SK-N-SH treated with all-trans-retinoic acid at 6 μM for 48 hours (cell line): ENCODE measurements at regions not wholly inside any gene's neighbourhood (a gene's known extent, or its start where the extent isn't known, plus 50 kb on each side); places are given as distances from the start of the nearest gene placed in this dataset.

Experiments used
- ZNF8 ChIP-seq: fragments of 450-650 bp; formaldehyde crosslinking; IDR thresholded peaks from 2 replicates; pipeline ENCODE4 v1.5.0; 2020; ENCODE audit warnings: mild to moderate bottlenecking, moderate library complexity
- TF ChIP-seq, protein P1 (sequence below): fragments of 250-450 bp; sonication (Bioruptor Pico); IDR thresholded peaks from 2 replicates; pipeline ENCODE4 v1.8.0; 2020; ENCODE audit warnings: mild to moderate bottlenecking, moderate library complexity, borderline replicate concordance

DNA sequence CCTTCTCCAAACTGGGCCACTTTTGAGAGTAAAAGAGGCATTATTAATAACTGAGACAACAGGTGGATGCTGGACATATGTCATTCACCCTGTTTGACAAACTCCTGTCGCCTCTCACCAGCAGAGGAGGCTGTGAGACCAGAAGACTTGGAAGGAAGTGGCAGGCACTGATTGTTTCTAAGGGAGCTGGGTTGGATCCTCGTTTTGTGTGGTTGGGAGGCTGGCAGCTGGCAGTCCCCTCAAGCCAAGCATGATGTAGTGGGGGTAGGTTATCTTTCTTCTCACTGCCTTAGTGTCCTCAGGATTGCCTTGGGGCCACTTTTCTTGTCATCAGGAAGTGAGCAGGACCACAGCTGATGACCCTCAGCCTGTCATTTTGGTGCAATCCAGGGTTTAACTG lies 86.5 kb upstream of the KCNJ15 start:
- TF ChIP-seq, protein P1, sequence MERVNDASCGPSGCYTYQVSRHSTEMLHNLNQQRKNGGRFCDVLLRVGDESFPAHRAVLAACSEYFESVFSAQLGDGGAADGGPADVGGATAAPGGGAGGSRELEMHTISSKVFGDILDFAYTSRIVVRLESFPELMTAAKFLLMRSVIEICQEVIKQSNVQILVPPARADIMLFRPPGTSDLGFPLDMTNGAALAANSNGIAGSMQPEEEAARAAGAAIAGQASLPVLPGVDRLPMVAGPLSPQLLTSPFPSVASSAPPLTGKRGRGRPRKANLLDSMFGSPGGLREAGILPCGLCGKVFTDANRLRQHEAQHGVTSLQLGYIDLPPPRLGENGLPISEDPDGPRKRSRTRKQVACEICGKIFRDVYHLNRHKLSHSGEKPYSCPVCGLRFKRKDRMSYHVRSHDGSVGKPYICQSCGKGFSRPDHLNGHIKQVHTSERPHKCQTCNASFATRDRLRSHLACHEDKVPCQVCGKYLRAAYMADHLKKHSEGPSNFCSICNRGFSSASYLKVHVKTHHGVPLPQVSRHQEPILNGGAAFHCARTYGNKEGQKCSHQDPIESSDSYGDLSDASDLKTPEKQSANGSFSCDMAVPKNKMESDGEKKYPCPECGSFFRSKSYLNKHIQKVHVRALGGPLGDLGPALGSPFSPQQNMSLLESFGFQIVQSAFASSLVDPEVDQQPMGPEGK (CRISPR knock-in tag) = no peak
- no peak for TF ChIP-seq ZNF8 (CRISPR knock-in tag)
